ENCODE measurements at regions not wholly inside any gene's neighbourhood (a gene's known extent, or its start where the extent isn't known, plus 50 kb on each side); places are given as distances from the start of the nearest gene placed in this dataset.

GRCh38 chr6:43990627-43991619 is 136.3 kb downstream of the MRPL14 start:
- H3K27me3 ChIP-seq (replicated peaks in 1 of 2; ENCODE audit: control insufficient read depth in 2 of 2, insufficient read depth in 2 of 2, low read length in 1 of 2), result no peaks in the 10 kb centered on the region
- ATAC-seq (no peak), FAIRE-seq (no peak), DNase-seq (ENCODE audit: low read depth, low spot score) (no peak)
- H4K20me1 ChIP-seq (ENCODE audit: control insufficient read depth, insufficient read depth), result no peaks in the 10 kb centered on the region
- peaks cover 10% of the 10 kb centered on the region for H3K4me1 ChIP-seq (ENCODE audit: control insufficient read depth, insufficient read depth, low read length)
- intact Hi-C loops (cut with micrococcal nuclease; ENCODE audit: unreplicated experiment) (no loop called here), in situ Hi-C loops (cut with MboI) (no loop called here)
- H2AFZ ChIP-seq (ENCODE audit: control insufficient read depth, low read depth, low read length), result no peak overlapping the region
- RAD21 ChIA-PET (ENCODE audit: unreplicated experiment), result interaction anchor here (1.2 to 7.3 kb wide), 5 partner anchors 10 to 221 kb away, joined by 3 to 48 read pairs (median 8); partner anchors contain the start of gene VEGFA
- H3K9me3 ChIP-seq (replicated peaks; ENCODE audit: control insufficient read depth, insufficient read depth, low read length), result no peaks in the 10 kb centered on the region
- BruUV-seq (replicated peaks), result no TSS peak
- no peak for TF ChIP-seq SUZ12 (IDR thresholded peaks at IDR 0.05; ENCODE audit: unreplicated experiment)
- 0 out of 2 replicates have a peak, but pooled peaks have one; percentile 14 for TF ChIP-seq DPF2 (IDR thresholded peaks at IDR 0.05)
- TF ChIP-seq EGR1 (IDR thresholded peaks at IDR 0.05; ENCODE audit: borderline replicate concordance in 1 of 2, low read depth in 2 of 2, low read length in 2 of 2), result no peak
- peak; percentile 3 for TF ChIP-seq USF1 (IDR thresholded peaks at IDR 0.05; ENCODE audit: borderline replicate concordance, extremely low read length, insufficient read depth, low read depth, low read length)
- POLR2A ChIA-PET, result interaction anchor here (0.6 to 3.7 kb wide), 7 partner anchors 8 to 82 kb away, joined by 3 to 41 read pairs (median 4); no protein-coding TSS in a partner anchor
- H3K36me3 ChIP-seq (ENCODE audit: control insufficient read depth in 2 of 2, insufficient read depth in 2 of 2, low read length in 1 of 2), result no peaks in the 10 kb centered on the region
- H3K4me2 ChIP-seq (ENCODE audit: control insufficient read depth, insufficient read depth), result no peak overlapping the region
- 37% methylated on average over 18 of the region's 18 CpGs for WGBS (ENCODE audit: insufficient coverage, insufficient replicate concordance, low lambda C conversion rate, missing lambda C conversion rate)
- no peak overlapping the region for H3K27ac ChIP-seq (ENCODE audit: control insufficient read depth, insufficient read depth)
- no peak overlapping the region for H3K9ac ChIP-seq (ENCODE audit: control insufficient read depth, insufficient read depth, low read length)
- H3K4me3 ChIP-seq, result no peak overlapping the region
- H3K79me2 ChIP-seq (ENCODE audit: control insufficient read depth, insufficient read depth, low read length), result no peaks in the 10 kb centered on the region
- SMC1A ChIA-PET (ENCODE audit: uncharacterized antibody, unreplicated experiment), result interaction anchor here (0.7 to 5.3 kb wide), 5 partner anchors 11 to 361 kb away, joined by 3 to 41 read pairs (median 3); no protein-coding TSS in a partner anchor
- CTCF ChIA-PET, result interaction anchor here (0.8 to 3.3 kb wide), 7 partner anchors 10 to 217 kb away, joined by 3 to 12 read pairs (median 4); no protein-coding TSS in a partner anchor
